ENCODE measurements at regions not wholly inside any gene's neighbourhood (a gene's known extent, or its start where the extent isn't known, plus 50 kb on each side); places are given as distances from the start of the nearest gene placed in this dataset.

DNA sequence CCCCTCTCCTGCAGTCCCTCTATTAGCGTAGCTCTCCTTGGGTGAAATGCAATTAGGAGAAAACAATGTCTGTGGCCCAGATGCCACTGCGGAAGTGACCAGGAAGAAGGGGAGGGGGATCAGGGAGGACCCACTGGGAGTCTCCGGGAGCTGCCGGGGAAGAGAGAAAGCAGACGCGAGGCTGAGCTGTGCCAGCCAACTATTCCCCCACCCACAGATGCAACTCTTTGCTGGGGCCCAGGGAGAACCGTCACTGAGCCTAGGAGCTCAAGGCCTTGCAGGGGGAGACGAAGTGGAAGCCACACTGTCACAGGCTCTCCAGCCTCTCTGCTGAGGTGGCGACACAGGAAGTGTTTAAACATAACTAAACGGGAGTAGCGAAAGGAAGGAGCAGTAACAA, 149.2 kb downstream of the BCOR start:
- no peak for DNase-seq

DNA sequence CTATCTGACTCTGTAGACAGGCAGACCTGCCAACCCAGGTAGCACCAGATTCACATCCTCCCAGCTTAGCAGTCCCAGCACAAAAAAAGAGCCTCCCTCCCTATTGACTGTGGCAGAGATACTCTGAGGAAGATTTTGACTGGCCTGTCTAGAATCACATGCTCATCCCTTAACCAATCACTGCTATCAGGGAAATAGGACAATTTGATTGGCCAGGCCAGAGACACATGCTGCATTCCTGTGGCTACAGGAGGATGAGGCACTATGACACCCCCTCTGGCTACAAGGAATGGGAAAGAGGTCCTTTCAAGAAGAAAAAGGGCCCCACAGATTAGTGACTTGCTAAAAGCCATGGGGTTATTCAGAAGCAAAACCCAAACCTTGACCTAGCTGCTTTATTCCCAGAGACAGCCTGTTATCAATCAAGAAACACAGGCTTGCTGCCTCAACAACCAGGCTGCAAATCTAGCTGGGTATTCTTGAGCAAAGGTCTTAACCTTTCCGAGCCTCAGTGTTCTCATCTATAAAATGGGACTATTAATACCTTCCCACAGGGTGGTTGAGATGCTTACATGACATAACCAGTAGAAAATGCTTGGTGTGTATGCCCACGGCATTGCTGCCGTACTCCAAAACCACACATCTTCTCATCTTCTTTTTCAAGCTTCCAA, 147.6 kb downstream of the BCOR start:
- DNase-seq = peak; percentile 28

DNA sequence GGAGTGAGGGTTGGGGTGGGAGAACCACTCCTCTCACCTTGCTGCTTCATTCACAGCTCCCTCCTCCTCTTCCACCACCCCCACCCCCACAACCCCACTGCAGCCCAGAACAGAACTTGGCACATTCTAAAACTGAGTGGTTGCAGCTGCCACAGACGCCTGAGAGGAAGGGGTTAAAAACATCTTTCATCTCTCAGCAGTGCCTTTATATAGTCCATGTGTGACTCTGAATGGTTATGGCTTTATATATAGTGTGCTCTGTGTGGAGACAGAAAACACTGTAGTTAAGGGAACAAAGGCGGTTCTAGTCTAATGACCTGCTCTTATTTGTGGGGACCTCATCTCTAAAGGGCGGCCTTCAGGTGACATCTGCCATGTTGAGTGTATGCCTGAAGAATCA, 144.8 kb downstream of the BCOR start:
- no peak for DNase-seq

DNA sequence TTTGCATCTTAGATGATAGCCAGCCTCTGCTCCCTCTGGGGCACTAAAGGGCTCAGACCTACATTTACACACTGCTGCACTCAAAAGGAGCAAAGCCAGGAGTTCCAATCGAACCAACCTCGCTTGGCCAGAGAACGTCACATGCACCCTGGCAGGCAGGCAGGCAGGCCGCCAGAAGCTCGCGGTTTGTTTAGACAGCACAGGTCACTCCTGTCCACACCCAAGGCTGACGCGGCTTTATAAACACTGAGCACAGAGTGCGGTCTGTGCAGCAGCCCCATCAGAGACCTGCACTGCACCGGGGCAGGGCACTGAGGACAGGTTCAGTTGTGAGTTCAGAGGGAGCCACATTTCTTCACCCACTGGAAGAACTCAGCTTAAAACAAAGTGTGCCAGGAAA, 143.9 kb downstream of the BCOR start:
- DNase-seq = peak; percentile 38

DNA sequence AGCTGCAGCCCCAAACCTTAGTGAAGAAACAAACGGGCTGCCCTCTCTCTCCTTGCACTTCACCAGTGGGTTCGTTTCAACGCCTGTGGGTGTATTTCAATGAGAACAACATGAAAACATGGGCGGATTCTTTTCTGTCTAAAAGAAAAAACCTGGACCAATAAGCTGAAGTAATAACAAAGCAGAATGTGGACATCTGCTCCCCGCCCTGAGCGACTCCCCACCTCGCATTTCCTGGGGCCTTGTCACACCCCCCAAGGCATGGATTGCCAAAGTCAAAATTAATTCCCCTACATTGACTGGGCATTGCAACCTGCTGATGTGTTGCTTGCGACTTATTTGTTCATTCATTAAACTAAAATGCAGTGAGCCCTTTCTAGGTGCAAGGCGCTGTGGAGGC, 142.9 kb downstream of the BCOR start:
- DNase-seq = no peak

DNA sequence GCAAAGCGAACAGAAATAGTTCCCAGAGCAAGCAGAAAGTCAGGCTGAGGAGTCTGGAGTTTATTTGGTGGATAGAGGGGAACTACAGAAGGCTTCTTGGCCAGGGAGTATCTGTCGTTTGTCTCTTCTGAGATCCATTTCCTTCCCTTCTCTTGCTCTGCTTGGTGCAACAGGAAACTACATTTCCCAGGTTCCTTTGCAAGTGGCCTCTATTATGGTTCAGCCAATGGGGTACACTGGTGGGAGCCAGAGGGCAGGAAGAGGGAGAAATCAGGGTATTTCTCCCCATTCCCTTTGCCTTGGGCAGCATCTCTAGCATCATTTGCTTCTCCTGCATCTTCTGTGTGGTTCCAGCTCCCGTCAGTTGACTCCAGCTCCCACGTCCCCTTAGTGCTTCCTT, 142.1 kb downstream of the BCOR start:
- peak; percentile 9 for DNase-seq

DNA sequence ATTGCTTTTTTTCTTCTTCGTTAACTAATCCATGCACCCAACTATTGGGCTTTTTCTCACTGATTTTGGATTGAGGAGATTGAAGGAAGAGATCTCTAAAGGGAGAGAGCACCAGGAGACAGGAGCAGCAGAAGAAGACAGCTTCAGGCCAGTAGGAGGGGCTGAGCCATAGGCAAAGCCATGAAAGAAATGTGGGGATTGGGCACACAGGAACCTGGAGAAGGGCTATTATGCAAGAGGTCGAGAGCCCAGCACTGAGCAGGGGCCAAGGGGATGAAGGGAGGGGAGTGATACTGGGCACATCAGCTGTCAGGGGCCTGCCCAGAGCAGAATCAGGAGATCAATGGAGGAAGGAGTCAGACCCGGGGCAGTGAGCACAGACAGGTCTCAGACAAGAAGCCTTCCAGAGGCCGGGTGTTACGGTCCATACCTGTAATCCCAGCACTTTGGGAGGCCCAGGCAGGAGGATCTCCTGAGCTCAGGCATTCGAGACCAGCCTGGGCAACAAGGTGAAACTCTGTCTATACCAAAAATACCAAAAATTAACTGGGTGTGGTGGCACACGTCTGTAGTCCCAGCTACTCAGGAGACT, 140.9 kb downstream of the BCOR start:
- no peak for DNase-seq

DNA sequence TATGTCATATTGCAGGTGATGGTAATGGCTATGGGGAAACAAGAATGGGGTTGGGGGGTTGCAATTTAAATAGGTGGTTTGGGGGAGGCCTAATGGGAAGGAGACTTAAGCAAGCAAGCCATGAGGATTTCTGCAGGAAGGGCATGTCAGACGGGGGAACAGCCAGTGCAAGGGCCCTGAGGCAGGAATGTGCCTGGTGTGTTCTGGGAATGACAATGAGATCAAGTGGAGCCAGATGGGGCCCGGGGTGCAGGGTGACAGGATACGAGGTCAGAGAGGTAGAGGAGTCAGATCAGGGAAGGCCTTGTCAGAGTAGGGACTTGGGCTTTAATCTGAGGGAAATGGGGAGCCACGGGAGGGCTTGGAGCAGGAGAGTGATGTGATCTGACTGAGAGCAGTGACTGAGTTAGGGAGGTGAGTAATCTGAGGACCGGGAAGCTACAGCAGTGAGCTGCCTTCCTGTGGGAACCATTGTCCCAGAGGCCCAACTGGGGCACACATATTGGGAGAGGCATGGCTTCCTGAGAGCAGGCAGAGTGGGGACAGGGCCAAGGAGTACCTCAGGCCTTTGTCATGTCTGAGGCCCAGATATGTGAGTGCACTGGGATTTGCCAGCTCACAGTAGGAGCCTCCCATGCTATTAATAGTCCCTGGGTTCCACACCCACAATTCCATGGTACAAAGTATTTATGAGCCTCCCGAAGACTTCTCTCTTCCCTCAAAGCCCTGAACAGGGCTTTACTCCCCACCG, 139.8 kb downstream of the BCOR start:
- DNase-seq = no peak

DNA sequence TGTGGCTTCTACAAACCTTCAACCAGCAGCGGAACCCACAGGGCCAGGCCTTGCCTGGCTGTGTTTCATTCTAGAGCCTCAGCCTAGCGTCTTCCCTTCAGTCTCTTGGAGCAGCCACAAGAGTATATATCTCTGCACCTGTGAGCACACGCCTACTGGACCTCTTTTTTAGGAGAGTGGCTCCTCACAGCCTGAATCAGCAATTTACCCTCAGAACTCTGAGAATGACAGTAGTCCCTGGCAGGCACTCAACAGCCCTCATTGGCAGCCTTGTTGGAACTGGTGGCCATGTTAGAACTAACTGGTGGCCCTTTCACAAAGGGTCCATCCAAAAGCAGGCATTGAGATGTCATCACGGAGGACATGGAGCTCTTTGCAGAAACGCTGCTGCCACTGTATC, 138.9 kb downstream of the BCOR start:
- no peak for DNase-seq

DNA sequence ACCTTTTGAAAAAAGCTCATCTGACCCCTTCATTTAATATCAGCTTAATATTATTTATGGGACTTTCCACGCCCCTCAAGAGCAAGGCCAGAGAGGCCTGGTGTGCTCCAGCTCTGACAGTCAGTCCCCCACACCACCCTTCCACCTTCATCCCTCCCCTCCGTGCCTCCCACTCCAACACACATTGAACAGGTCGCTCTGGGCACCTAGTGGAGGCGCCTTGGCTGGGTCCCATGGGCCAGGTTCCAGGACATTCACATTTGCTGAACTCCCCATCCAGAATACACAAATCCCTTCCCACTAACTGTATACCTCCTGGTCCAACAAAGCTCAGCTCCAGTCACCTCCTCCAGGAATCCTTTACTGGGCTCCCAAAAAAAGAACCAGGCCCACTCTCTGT, 137.5 kb downstream of the BCOR start:
- DNase-seq = no peak

DNA sequence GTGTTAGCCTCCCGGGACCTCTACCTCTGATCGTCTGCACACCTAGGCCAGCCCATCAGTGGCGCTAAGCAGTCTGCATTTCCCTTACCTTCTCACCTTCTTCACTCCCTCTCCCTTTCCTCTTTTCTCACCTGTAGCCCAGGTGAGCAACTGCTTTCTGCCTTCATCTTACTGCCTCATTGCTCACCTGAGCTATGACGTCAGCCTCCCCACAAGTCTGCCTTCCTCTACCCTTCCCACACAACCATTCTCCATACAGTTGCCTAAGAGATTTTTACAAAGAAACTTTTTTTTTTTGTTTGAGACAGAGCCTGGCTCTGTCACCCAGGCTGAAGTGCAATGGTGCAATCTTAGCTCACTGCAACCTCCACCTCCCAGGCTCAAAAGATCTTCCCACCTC, 136.3 kb downstream of the BCOR start:
- no peak for DNase-seq

DNA sequence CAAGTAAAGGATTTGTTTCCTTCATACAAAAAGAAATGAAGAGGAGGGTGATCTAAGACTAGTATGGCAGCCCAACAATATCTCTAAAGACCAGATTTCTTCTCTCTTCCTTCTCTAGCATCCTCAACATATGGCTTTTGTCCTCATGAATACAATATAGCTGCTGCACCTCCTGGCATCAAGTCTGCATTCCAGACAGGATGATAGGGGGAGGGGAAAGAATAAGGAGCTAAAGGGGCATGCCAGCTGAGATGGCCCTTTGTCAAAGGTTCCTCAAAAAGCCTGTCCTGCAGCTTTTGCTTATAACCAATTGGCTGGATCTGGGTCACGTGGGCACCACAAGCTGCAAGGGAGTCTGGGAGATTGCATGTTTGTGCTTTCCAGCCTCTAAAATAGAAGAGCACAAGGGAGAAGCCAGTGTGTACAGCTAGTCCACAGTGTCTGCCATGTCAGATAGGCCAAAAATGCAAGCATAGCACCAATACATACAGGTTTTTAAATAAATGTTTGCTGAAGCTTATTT, 132.6 kb downstream of the BCOR start:
- no peak for DNase-seq

DNA sequence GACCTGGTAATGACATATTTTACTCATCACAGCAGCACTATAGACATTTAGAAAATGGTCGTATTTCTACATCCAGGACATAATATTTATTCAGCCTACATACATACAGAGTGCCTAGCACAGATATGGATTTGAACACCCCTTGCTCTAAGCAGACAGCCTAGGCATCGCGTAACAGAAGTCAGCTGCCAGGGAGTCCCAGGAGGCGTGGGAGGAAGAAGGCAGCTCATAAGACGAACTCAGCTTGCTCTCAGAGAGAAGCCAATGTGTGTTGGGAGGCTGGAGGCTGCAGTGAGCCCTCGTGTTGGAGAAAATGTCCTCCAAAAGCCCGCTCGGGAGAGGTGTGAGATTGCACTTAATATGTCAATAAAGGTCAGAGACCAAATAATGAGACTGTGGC, 131.6 kb downstream of the BCOR start:
- DNase-seq = no peak

DNA sequence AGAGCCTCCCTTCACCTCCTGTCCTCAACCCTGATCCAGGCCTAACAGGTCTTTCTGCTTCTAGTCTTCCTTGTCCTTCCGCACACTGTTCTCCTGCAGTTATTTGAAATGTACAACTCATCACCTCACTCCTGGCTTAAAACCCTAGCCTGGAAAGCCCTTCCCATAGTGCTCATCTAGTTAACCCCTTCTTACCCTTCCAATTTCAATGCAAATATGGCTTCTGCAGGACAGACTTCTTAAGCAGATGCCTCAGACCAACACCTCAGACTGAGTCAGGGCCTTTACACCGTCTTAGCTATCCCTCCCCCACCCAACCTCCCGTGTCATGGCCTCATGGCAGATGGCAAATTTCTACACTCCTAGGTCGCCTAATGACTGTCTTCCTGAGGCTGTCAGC, 130.4 kb downstream of the BCOR start:
- DNase-seq = no peak

DNA sequence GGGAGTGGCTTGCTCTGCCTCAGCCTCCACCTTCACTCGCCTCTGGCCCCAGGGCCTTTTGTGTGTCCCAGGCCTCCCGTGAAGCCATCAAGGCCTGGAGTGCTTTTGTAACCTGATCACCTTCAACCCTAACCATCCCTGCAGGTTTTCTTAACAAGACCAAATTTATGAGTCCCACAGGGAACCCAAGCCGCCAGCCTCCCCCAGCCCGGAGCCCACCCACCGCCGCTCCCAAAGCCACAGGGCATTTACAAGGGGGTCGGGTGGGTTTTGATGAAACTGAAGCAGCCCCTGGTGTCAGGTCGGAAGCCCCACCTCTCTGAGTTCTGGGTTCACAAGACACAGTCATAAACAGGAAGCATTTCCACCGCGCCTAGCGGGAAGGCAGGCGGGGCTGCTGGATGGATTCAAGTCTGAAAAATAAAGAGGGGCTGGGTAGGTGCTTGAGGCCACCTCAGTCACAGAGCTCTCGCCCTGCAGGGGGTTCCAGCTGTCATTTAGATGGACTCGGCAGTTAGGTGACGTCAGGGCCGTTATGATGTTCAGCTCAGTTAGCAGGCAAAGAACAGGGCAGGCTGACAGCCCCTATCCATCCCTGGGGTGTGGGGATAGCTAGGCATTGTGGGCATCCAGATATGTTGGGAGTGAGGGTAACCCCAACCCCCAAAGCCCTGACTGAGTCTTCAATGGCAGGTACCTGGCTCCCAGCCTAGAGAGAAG, 128.5 kb downstream of the BCOR start:
- DNase-seq = no peak

DNA sequence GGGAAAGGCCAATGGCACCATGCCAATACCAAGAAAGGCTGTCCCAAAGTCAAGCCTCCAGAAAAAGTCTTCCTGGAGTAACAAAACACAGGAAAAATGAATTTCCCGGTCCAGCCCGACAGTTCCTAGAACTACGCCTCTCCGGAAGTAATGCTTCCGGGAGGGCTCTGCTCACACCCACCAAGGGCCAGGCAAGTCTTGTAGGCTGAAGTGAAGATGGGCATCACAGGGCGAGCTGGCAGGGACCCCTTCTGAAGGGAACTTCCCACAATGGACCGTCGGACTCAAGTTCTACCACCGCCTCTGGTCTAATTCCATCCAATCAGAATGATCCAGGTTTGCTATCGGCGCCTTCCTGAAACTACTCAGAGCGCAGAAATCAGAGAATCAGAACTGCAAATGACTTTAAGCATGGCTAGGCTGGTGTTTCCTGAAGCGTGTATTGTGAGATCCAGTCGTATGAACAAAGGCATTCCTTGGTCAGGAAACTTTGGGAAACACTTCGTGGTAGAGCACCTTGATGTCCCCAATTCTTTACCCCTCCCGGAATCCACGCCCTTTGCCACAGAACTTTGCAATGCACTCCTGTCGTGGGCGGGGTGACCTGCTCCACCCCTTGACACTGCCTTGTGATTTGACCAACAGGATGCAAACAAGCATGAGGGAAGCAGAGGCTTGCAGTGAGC, 127.8 kb downstream of the BCOR start:
- no peak for DNase-seq

DNA sequence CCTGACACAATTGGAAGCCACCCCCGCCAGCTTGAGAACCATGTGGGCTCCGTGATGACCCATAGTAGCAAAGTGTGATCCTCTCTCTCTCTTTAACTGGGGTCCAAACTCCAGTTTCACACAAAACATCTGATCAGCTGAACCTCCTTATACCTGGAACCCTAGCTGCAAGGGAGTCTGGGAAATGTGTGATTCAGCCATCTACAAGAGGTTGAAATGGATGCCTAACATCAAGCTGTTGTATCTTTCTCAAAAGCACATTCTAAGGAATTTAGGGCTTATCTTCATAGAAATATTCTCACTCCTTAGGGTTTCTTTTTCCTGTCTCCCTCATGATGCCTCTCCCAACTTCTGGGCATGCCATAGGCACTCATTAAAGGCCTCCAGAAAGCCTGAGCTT, 126.0 kb downstream of the BCOR start:
- DNase-seq = no peak

DNA sequence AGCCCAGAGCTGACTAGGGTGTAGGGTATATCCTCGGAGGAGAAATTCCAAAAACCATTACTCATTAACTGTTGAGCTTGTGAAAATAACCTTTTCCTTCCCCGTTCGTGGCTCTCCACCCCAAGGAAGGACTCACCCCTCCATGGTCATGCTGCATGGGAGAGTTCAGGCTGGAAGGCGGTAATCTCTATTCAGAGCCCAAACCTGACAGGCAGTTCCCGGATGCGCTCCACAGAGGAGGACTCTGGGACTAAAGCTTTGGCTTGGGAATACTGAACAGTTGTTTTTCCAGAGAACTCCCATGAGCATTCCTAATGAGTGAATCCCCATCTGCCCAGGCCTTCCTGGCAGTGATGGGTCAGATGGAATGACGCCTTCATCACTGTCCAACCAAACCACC, 125.4 kb downstream of the BCOR start:
- peak; percentile 84 for DNase-seq

DNA sequence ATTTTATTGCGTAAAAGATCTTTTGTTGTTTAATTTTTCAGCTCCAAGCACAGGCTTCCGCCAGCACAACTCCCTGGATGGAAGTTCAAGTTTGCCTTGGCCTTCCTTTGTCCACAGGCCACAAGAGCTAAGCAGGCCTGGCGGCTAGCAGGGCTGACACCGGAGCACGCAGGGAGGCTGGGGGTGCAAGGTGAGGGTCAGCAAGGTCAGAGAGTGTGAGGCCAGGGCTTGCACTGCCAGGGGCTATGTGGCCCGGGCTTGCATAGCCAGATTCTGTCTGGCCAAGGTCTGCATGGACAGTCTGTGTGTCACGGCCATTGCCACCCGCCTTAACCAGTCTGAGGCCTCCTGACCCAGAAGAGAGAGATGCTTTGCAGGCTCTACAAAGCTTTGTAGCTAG, 123.9 kb downstream of the BCOR start:
- no peak for DNase-seq

DNA sequence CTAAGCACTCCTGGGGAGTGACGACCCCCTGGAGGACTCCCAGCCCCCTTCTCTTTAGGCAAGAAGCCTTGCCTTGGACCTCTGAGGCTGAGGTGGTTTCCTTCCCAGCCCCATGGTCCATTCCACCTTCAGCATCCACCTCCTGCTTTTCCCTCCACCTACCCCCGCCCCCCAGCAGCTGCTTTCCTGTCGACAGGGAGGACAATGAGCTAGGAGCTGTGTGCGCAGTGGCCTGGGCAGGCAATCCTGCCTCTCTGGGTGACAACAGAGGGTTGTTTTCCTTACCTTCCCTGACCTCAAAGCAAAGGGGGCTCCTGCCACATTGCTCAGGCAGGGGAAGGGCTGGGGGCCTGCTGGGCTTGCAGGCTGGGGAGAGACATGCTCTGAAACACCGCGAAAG, 123.5 kb downstream of the BCOR start:
- DNase-seq = no peak

DNA sequence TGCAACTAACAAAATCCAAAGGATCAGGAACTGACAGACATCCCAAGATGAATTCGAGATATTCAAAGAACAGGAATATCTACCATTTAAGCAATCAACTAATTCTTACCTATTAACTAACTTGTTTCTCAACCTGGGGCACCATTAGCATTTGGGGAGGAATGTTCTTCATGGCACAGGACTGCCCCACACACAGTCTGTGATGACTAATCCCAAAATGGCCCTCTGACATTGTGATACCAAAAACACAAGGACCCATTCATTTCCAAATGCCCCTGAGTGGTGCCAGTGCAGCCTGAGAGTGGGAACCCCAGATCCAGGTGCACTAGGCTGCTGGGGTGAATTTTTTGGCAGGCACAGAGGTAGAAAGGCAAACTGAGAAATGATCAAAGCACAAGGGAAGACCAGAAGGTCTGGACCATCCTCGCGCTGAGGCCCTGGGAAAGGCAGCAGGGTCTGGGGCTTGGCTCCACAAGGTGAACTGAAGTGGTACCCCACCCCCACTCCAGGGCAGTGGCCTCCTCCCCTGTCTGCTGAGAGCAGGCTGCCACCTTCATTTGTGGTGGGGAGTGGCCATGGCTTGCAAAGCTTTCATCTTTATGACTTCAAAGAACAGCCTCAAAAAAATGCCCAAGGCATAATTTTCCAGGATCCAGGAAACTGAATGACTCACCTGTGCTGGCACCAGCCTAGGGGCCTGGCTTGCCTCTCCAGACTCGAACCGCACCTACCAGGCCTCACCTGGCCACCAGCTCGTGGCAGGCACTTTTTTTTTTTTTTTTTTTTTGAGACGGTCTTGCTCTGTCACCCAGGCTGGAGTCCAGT, 122.4 kb downstream of the BCOR start:
- peak; percentile 45 for DNase-seq

DNA sequence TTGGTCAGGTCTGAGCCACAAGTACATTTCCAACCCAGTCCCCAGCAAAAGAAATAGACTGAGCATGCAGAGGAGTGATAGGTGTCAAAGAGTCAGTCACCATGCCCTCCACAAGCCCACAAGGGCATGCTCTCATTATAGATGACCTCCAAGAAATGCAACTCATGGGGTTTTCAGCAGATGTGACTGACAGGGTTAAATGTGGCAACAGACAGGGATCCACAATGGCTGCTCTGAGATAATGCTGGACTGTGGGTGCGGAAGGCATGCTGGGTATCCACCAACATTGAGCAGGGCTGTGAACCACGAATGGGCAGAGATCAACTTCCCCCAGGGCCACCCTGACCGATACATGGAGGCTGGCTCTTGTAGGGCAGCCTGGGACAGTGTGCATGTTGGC, 115.8 kb downstream of the BCOR start:
- DNase-seq = no peak

All from NCI-H226 (cell line).